Suprapubic skin (tissue), 4 donors: ENCODE measurements at regions not wholly inside any gene's neighbourhood (a gene's known extent, or its start where the extent isn't known, plus 50 kb on each side); places are given as distances from the start of the nearest gene placed in this dataset.

Source experiments
- DNase-seq, 2 donors: peaks; one replicate each; pipeline ENCODE4 v3.0.0-alpha.2; 2019; ENCODE audit warnings: low spot score in 2 of 2
- H3K27ac ChIP-seq: fragments of 200-600 bp; sonication (generic); one replicate; pipeline ENCODE4 v1.5.1; 2019
- H3K27me3 ChIP-seq: fragments of 200-600 bp; sonication (generic); one replicate; pipeline ENCODE4 v1.5.1; 2019
- H3K36me3 ChIP-seq: fragments of 200-600 bp; sonication (generic); one replicate; pipeline ENCODE4 v1.5.1; 2019
- H3K4me1 ChIP-seq: fragments of 200-600 bp; sonication (generic); one replicate; pipeline ENCODE4 v1.5.1; 2019
- H3K4me3 ChIP-seq: fragments of 200-600 bp; sonication (generic); one replicate; pipeline ENCODE4 v1.5.1; 2019; ENCODE audit warnings: mild to moderate bottlenecking
- H3K9me3 ChIP-seq: fragments of 200-600 bp; sonication (generic); one replicate; pipeline ENCODE4 v1.5.1; 2019
- EP300 ChIP-seq: sonication (generic); formaldehyde crosslinking; IDR thresholded peaks from one replicate; pipeline ENCODE4 v1.6.1; 2017; ENCODE audit warnings: antibody characterized with exemption
- POLR2A ChIP-seq, 2 donors: fragments of 450-650 bp; IDR thresholded peaks; one replicate each; pipeline ENCODE4 v1.6.1; 2017; ENCODE audit warnings: antibody characterized with exemption in 2 of 2, mild to moderate bottlenecking in 2 of 2, moderate library complexity in 2 of 2
- POLR2AphosphoS5 ChIP-seq, 3 donors: sonication (generic); formaldehyde crosslinking; IDR thresholded peaks; one replicate each; pipeline ENCODE4 v1.6.1; 2017; ENCODE audit warnings: antibody characterized with exemption in 3 of 3
- WGBS: methylation state at CpG from one replicate; pipeline ENCODE4 v1.1.5; 2018; 5-methylcytosine and 5-hydroxymethylcytosine counted together
- TF ChIP-seq, protein P1 (sequence below), 2 donors: fragments of 200-600 bp in 1 of 2; fragments of 450-650 bp in 1 of 2; sonication (generic) in 1 of 2; IDR thresholded peaks; one replicate each; pipeline ENCODE4 v1.5.1; 2016 to 2019; ENCODE audit warnings: antibody characterized with exemption in 2 of 2, mild to moderate bottlenecking in 1 of 2, moderate library complexity in 1 of 2

DNA sequence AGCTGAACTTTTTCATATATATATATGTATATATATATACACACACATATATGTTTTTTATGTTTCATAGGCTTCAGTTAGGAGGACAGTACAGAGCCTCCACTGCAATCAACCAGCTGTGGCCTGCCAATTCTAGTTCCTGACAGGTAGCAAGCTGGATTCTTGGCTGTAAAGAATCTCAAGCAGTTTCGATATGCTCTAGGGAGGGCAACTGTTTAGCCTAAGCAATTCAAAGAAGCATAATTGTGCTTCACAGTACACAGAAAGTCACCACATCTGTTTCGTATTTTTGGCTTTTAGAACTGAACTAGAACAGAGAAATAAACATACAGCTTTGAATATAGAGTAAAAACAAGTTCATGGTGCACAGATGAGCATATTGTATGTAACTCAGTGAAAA is 152.4 kb upstream of the ARRDC3 start:
- Histone ChIP-seq H3K9me3 (no peaks in the 10 kb centered on the region), H3K4me1 (no peaks in the 10 kb centered on the region), H3K4me3 (no peak overlapping the region), H3K36me3 (no peaks in the 10 kb centered on the region), H3K27ac (no peak overlapping the region), H3K27me3 (no peaks in the 10 kb centered on the region)
- 28% methylated on average over 2 of the region's 2 CpGs for WGBS
- TF ChIP-seq POLR2A (IDR thresholded peaks at IDR 0.05), result no peak
- no peak for TF ChIP-seq EP300
- TF ChIP-seq, protein P1, sequence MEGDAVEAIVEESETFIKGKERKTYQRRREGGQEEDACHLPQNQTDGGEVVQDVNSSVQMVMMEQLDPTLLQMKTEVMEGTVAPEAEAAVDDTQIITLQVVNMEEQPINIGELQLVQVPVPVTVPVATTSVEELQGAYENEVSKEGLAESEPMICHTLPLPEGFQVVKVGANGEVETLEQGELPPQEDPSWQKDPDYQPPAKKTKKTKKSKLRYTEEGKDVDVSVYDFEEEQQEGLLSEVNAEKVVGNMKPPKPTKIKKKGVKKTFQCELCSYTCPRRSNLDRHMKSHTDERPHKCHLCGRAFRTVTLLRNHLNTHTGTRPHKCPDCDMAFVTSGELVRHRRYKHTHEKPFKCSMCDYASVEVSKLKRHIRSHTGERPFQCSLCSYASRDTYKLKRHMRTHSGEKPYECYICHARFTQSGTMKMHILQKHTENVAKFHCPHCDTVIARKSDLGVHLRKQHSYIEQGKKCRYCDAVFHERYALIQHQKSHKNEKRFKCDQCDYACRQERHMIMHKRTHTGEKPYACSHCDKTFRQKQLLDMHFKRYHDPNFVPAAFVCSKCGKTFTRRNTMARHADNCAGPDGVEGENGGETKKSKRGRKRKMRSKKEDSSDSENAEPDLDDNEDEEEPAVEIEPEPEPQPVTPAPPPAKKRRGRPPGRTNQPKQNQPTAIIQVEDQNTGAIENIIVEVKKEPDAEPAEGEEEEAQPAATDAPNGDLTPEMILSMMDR (IDR thresholded peaks at IDR 0.05), result no peak
- no peak for TF ChIP-seq POLR2AphosphoS5 (IDR thresholded peaks at IDR 0.05)
- no peak for DNase-seq

DNA sequence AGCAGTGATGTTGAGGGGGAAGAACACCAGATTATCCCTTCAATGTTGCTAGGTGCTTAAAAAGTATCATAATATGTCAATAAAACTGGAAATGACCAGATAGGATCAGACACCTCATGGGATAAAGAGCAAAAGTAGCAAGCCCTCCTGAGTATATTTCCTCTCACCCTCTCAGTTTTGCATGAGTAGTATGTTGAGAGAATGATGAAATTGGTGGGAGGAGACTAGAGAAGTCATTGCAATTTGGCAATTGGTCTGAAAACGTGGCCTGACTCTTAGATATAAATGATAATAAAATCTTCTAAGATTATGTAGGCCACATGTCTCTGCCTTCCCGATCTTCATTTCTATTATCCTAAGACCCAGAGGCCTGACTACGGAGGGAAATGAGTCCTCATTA is 151.2 kb upstream of the ARRDC3 start:
- WGBS, result 79% methylated on average over 3 of the region's 3 CpGs
- no peaks in the 10 kb centered on the region for H3K4me1 ChIP-seq
- no peaks in the 10 kb centered on the region for H3K27me3 ChIP-seq
- H3K9me3 ChIP-seq, result no peaks in the 10 kb centered on the region
- no peaks in the 10 kb centered on the region for H3K36me3 ChIP-seq
- no peak for DNase-seq
- H3K4me3 ChIP-seq, result no peak overlapping the region
- TF ChIP-seq POLR2AphosphoS5 (IDR thresholded peaks at IDR 0.05) (no peak), EP300 (no peak), POLR2A (IDR thresholded peaks at IDR 0.05) (no peak)
- no peak overlapping the region for H3K27ac ChIP-seq

DNA sequence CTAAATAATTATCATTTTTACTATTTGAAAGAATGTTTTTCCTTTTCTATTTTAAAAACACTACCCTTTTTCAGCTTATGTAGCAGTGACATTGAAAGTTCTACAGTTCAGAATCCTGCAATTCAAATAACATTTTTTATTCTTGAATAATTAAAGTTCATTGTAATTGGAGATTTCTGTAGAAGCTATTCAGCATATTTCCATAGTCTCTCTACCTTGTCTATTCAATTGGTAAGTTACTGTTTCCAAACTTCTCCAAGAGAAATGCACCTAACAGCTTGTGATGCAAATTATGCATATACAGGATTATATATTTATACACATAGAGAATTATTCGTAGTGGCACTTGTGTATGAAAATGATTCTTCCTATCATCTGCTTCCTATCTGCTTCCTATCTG is 149.7 kb upstream of the ARRDC3 start:
- no peaks in the 10 kb centered on the region for H3K4me1 ChIP-seq
- no peaks in the 10 kb centered on the region for H3K27me3 ChIP-seq
- H3K27ac ChIP-seq, result no peak overlapping the region
- 87% methylated on average over 1 of the region's 1 CpG for WGBS
- TF ChIP-seq POLR2A (IDR thresholded peaks at IDR 0.05) (no peak), EP300 (no peak), POLR2AphosphoS5 (IDR thresholded peaks at IDR 0.05) (no peak)
- TF ChIP-seq, protein P1 (IDR thresholded peaks at IDR 0.05), result no peak
- no peak for DNase-seq
- H3K36me3 ChIP-seq, result no peaks in the 10 kb centered on the region
- no peak overlapping the region for H3K4me3 ChIP-seq
- no peaks in the 10 kb centered on the region for H3K9me3 ChIP-seq

DNA sequence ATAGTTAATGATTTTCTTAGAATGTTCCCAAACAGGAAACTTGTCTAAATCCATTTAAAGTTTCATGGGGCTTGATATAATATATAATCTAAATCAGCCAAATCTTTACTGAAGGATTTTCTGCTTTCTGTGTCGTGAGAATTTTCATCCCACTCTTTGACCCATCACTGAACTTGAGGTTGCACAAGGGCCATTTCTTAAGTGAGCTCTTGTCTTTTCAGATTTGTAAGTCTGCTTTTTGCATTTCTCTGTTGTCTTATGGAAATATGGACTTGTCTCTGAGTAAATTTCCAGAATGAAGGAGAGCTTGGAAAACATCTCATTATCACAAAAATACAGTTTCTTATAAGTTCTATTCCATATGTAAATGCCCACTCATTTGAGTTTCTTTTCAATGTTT is 149.2 kb upstream of the ARRDC3 start:
- Histone ChIP-seq H3K27ac (no peak overlapping the region), H3K4me3 (no peak overlapping the region), H3K4me1 (no peaks in the 10 kb centered on the region), H3K9me3 (no peaks in the 10 kb centered on the region), H3K36me3 (no peaks in the 10 kb centered on the region), H3K27me3 (no peaks in the 10 kb centered on the region)
- DNase-seq, result no peak
- WGBS, result 59% methylated on average over 1 of the region's 1 CpG
- TF ChIP-seq POLR2AphosphoS5 (IDR thresholded peaks at IDR 0.05) (no peak), POLR2A (IDR thresholded peaks at IDR 0.05) (no peak), EP300 (no peak)
- TF ChIP-seq, protein P1 (IDR thresholded peaks at IDR 0.05), result no peak

DNA sequence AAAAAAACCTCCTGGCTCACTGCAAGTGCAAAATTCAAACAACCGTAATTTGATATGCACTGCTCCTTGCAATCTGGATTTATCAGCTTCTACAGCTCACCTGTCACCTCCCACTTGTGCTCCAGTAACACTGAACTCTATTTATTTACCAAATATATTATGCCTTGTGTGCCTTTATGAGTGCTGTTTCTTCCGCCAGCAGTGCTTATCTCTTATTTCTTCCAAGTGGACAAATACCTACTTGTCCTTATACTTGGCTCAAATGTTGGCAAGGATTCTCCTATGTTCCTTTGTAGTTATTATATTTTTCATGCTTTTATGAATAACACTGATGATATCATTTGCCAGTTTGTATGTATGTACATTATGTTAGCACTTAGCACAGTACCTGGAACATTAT is 145.7 kb upstream of the ARRDC3 start:
- no peak overlapping the region for H3K27ac ChIP-seq
- H3K36me3 ChIP-seq, result no peaks in the 10 kb centered on the region
- no peak for TF ChIP-seq POLR2AphosphoS5 (IDR thresholded peaks at IDR 0.05)
- TF ChIP-seq, protein P1 (IDR thresholded peaks at IDR 0.05), result no peak
- no peak for TF ChIP-seq EP300
- TF ChIP-seq POLR2A (IDR thresholded peaks at IDR 0.05), result no peak
- no peaks in the 10 kb centered on the region for H3K9me3 ChIP-seq
- DNase-seq, result no peak
- H3K27me3 ChIP-seq, result no peaks in the 10 kb centered on the region
- no peak overlapping the region for H3K4me3 ChIP-seq
- no peaks in the 10 kb centered on the region for H3K4me1 ChIP-seq
- WGBS, result 86% methylated on average over 2 of the region's 2 CpGs

DNA sequence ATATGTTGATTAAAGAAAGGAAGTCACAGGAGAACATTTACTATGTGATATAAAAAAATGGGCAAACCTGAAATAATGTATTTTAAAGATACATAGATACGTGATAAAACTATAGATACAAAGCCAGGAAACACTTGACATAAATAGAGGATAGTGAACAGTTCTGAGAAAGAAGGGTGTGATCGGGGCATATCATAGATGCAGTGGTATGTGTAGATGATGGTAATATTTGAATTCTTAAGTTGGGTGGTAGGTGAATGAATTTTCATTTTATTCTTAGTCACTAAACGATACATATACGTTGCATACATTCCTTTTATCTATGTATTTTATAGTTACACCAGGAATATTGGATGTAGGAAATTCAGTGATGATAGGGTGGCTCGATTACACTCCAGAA is 138.7 kb upstream of the ARRDC3 start:
- no peaks in the 10 kb centered on the region for H3K27me3 ChIP-seq
- H3K4me3 ChIP-seq, result no peak overlapping the region
- H3K4me1 ChIP-seq, result no peaks in the 10 kb centered on the region
- no peak for TF ChIP-seq EP300
- TF ChIP-seq, protein P1 (IDR thresholded peaks at IDR 0.05), result no peak
- no peak for TF ChIP-seq POLR2AphosphoS5 (IDR thresholded peaks at IDR 0.05)
- TF ChIP-seq POLR2A (IDR thresholded peaks at IDR 0.05), result no peak
- WGBS, result 86% methylated on average over 5 of the region's 5 CpGs
- H3K27ac ChIP-seq, result no peak overlapping the region
- no peak for DNase-seq
- no peaks in the 10 kb centered on the region for H3K36me3 ChIP-seq
- no peaks in the 10 kb centered on the region for H3K9me3 ChIP-seq
